ENCODE measurements at regions not wholly inside any gene's neighbourhood (a gene's known extent, or its start where the extent isn't known, plus 50 kb on each side); places are given as distances from the start of the nearest gene placed in this dataset.

DNA sequence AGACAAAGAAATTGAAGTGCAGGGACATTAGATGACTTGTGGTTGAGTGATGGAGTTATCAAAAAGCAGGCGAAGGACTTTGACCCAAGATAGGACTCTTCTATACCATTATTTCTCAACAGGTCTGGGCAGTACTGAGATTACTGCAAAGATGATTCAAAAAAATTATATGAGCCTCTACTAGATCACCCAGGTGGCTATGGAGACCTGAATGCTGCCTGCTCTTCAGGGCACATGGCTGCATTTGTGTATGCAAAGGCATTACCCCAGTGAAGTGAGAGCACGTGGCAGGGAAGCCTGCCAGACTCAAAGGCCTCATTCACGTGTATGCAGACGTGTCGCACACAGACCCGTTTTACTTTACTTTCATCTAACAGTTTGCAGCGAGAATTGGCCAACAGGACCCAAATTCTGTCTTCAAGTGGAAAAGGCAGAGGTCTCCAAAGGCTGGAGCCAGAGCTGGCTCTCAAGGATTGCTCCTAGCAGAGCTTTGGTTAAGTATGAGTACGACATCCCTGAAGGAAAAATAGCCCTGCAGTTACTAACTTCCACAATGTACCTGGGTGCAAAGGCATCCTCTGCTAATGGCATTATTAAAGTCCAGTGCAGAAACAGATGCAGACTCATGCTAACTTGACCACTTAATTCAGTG, 113.8 kb upstream of the ARMC2 start:
- no peak for DNase-seq

DNA sequence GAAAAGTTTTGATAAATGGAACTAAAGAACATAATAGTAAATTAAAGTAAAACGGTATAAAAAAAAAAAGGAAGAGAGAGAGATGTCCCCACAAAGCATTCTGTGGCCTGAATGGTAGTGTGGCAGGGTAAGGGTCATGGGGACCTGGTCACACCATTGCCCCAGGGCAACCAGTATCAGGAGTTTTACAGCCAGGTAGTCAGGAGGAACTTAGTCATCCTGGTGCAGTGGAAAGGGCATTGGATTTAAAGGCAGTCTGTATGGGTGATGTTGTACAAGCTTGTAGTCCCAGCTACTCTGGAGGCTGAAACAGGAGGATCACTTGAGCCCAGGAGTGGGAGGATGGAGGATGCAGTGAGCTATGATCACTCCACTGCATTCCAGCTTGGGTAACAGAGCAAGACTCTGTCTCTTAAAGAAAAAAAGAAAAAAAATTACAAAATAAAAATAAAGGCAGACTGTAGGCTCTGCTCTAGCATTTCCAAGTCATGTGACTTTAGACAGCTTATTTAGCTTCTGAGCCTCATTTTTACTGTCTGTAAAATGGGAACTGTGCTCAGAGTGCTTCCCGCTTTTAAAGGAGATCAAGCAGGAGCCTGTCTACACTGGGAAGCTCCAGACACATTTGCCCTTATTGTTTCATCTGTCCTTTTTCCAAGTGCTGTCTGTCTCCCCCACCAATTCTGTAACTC, 112.8 kb upstream of the ARMC2 start:
- DNase-seq: no peak

DNA sequence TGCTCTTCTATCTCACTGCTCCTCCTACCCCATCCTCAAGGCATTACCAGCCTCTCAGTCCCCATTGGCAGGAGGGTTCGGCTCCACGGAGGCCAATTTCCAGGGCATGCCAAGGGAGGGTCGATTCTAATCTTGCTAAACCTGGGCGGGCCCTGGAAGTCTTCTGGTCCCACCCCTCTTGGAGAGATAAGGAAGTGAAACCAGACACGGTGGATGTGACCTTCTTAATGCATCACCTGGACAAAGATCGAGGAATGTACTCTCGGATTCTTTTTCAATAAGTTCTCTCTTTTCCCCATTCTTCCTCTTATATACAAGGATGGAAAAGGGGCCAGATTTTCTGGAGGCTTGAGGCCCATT, 112.2 kb upstream of the ARMC2 start:
- DNase-seq: no peak

DNA sequence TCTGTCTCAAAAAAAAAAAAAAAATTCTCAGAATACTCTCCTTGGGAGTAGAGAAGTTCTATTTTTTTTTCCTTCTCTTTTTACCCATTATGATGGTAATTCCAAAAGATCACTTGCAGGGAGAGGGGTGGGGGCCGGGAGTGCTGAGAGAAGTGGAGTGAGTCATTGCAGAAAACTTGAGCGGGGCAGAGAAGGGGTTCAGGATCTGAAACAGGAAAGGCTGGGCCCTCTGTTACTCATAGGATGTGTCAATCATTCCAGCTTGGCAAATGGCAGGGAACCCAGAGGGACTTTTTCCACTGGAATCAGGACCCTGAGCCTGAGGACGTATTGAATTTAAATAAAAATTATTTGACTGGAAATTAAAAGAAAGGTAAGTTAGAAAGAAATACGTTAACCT, 111.4 kb upstream of the ARMC2 start:
- DNase-seq: no peak

DNA sequence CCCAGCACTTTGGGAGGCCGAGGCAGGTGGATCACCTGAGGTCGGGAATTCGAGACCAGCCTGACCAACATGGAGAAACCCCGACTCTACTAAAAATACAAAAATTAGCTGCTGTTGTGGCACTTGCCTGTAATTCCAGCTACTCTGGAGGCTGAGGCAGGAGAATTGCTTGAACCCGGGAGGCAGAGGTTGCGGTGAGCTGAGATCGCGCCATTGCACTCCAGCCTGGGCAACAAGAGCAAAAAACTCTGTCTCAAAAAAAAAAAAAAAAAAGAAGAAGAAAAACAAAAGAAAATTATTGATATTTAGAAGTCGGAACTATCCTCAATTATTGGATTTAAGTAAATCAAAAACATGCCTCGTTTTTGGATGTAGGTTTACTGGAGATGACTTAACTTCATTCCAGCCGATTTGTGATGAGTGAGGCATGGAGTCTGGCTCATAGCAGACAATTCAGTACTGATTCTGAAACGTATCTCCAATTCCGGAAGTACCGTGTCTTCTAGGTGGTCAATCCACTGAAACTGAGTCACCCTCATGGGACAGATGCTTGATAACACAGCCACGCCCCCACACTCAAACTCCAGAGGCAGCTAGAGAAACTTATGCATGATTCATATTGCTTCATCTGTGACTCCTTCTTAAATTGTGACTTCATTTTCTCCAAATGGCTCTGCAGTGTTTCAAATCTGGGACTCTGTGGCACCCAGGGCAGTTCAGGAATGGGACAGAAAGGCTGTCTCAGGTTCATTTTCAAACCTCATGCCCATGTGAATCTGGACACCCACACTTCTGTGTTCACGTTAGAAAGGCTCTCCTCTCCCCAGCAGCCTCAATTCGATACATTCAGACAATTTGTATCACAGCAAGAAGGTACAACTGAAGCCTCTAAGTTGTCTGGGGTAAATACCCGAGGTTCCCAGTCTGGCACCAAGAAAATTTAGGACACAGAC, 110.4 kb upstream of the ARMC2 start:
- DNase-seq: no peak

DNA sequence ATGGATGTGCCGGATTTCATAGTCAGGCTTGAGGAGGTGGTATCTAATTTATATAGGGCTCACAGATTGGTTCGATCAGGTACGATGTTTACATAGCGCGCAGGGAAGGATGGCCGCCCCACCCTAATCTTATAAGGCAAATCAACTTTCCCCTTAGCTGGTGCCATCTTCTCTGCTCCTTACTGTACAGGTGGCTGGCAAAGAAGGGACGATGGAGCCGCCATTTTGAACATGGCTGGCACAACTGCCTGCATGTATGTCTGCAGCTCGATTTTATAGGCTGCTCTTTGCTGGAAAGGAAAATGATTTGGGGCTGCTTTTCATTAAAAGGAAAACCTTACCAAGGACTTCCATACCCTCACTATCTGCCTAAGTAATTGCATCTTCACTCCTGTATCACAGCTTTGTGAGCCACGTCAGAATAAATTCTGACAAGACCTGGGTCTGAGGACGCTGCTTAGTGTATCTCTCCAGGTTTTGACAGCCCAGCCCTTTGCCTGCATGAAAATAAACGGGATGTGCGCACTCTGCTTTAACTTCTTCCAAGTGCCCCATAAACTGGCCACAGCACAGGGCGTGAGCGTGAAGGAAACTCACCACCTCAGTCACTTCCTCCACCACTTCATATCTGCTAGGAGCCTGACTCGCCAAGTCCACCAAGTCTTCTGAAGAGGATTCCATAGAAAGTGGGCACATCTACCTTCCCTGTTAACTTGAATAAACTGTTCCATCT, 109.4 kb upstream of the ARMC2 start:
- no peak for DNase-seq

DNA sequence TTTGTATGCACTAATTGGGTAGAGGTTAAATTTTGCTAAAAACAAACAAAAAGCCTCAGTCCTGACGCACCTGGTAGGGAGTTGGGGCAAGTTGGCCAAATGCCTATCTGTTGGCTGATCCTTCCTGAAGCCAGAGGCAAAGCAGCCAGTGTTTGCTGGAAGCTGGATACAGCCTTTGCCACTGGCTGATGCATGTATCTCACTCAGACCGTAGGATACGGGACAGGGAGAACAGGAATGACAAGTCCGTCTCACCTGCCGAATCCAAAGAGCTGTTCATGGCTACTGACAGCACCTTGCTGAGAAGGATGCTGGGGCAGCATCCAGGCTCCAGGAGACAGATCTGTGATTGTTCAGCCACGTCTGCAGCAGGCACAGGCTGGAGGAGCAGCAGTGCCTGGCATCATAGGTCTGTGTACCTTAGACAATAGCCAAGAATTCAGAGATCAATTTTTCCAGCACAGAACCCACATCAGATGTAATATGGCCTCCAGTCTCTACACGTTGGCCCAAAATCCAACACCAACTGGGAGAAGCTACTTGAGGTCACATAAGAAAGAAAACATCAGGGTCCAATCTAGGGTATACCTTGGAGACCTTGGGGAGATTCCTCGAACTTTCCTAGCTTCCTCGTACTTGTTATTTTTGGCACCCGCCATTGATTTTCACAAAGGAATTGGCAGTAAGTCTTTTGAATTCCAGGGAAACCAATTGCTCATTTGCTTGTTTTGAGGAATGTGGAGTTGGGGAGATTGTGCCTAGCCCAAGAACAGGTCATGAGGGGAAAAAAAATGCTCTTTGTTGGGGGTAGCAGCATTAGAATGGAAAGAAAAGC, 108.5 kb upstream of the ARMC2 start:
- no peak for DNase-seq

DNA sequence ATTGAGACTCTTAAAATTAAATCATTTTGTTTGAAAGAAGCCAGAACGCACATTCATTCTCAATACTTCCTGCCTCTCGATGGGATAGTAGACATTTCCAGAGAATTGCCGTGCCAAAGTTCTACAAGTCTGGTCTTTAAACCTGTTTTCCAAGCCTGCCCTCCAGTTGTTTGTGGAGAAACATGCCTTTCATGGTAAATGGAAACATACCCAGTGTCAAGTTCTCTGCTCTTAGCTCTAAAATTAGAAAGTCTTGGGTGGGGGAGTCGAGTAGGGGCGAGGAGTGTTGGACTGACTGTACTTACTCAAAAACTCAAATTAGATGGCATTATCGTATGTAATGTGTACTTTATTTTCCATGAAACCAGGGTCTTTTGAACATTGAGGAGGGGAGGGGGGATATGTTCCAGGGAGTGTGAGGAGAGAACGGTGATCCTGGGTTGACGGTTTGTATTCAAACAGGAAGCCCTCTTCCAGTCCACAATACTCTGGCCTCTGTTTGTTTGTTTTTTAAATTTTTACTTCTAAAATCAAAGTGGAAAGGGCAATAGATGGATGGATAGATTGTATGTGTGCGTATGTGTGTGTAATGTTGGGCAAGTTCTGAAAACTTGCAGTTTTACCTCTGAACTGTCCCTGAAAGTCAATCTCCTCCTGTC, 106.8 kb upstream of the ARMC2 start:
- no peak for DNase-seq

DNA sequence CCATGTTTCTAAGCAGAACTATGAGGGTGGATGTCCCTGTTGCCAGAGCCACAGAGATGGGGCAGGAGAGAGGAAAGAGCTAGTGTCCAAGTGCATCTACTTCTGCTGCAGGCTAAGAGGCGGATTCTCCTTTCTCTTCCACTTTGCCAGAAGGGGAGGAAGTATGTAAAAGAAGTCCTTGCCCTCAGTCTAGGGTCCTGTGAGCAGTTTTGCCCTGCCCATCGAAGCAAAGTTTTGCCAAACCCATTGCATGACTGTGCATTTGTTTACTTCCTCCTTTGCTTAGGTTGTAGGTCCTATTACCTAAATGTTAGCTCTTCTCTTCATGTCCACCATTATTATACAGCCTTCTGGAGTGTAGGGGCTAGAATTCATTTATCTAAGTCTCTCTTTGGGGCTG, 106.2 kb upstream of the ARMC2 start:
- DNase-seq: no peak

DNA sequence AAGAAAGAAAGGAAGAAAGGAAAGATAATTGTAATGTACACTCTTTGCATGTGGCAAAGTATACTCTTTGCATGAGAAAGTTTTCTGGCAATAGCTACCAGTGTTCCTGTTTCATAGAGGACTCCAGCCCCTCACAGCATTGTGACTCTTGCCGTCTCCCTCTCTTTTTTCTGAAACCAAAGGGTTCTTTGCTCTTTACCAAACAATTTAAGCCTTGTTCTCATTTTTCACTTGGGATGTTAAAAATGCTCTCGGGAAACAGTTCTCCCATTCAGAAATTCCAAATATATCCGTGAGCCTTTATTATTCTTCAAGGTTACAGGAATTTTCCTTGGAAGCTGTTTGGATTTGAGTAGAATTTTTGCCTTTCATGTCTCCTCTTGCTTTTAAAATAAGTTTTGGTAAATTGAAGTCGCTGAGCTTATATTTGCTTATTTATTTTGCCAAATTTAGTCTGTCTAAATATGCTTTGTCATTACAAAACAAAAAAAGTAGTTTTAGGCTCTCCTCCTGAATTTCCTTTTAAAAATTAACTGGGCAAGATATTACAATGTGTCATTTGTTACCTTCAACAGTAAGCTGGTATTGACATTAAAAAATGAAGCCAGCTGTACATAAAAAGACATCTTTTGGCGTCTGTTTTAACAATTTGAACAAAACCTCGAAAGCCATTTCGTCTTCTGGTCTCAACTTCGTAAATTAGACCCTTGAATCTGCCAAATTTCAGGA, 103.8 kb upstream of the ARMC2 start:
- DNase-seq: no peak

DNA sequence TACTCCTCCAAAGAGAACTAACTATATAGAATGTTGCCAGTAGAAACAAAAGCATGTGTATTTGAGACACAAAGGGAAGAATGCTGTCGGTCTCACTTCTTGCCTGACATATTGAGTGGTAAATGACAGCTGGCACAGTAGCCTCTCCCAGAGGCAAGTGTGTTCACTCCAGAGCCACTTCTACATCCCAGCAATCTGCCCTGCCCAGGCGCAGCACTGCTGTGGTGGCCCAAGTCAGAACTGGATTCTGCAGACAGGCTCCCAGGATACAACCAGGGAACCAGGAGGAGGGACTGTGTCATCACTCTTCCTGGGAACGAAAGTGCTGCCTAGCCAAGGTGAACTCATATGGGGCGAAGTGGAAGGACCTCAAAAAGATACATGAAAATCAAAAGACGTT, 103.2 kb upstream of the ARMC2 start:
- DNase-seq: no peak

DNA sequence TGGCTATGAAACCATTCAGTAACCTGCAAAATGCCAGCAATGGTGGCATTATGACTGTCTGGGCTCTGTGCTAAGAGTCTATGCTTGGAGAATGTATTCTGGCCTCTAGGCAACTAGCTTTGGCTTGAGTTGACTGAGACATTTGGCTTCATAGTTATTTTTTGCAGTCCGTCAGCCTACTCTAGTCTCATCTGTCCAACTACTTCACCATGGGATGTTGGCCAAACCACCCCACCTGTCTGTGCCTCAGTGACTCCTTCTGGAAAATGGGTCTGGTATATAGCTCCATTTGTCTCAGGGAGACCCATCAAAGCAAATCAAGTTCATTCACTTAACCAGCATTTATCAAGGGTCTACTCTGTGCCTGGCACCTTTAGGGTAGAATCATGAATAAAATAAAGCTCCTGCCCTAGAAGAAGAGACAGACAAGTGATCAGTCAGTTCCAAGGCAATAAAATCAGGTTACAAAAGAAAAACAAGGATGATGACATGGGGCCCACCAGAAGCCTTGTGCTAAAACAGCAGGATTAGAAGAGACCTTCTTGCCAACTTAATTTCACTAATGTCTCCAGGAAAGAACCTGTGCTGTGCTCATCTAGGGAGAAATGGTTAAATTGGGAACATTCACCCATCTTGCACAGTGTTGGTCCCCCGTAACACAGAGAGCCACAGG, 102.4 kb upstream of the ARMC2 start:
- no peak for DNase-seq

DNA sequence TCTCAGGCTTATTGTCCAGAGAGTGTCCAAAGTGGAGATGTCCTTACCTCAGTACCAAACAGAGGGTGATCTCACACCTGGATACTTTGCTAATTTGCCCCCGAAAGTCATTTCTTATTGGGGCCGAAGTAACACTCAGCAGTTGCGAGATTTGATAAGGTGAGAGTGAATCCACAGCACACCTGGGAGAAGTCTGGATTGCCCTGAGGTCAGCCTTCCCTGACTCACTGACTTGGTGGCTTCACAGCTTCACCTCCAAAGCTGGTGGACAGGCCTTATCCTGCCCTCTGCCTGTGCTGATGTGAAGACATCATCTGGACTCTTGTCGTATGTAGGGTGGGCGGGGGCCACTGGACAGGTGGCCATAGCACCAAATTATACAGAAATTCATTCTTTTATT, 101.9 kb upstream of the ARMC2 start:
- no peak for DNase-seq

DNA sequence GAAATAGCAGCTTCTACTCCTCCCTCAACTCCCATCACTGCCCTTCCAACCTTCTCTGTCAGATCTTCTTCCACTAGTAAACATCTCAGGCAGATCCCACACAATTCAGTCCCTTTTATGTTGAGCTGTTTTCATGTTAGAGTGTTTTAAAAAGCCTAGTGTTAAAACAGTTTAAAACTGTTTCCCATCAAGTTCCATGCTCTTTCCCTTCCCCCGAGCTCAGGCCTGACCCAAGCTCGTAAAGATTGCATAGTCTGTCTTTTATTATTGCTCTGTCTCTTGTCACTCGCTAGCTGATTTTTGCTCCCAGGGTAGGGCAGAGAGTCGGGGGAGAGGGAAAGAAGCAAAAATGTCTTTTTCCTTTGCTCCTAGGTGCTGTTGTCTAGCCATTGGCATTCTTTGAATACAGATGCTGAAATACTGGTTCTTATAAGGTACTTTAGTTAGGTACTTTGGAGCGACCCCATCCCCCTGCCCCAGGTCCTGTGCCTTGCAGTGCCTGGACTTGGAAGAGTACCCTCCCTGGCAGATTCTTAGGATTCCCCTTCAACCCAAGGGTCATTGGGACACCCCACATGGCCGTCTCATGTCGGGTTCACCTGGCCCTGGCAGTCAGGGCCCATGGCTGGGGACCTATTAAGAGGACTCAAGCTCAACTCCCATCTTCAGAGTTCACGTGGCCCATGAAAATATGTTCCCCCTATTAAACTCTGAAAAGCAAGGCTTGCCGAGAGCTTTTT, 101.2 kb upstream of the ARMC2 start:
- DNase-seq: no peak

DNA sequence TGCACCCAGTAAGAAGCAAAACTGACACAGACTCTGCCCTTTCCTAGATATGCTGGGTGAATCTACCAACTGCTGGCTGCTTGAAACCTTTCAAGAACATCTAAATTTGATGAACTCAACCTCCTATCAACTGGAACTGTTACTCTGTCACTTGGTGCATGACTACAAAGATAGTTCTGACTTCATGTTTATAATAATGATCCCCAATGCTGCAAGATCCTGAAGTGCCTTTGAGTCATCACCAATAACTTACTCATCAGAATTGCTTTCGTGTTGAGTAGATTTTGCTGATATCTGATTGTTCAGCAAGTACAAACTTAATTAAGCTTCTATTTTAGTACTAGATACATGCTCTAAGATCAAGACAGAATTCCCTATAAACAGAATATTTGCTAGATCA, 100.2 kb upstream of the ARMC2 start:
- no peak for DNase-seq

DNA sequence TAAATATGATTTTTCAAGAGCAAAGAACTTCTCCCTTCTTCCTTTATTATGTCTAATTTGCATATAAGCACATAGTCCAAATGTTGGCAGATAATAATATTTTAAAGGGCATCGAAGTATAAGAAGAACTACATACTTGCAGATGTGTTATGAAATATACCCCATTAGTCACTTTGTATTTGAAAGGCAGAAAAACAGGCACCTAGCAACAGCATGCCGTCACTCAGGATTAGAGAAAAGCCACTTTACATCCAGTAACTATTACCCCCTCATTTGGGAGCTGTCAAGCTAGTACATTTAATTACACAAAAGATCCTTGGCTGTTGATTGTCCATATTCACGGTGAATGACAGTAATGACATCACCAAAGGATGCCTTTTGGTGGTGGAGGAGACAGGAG, 99.3 kb upstream of the ARMC2 start:
- DNase-seq: no peak

DNA sequence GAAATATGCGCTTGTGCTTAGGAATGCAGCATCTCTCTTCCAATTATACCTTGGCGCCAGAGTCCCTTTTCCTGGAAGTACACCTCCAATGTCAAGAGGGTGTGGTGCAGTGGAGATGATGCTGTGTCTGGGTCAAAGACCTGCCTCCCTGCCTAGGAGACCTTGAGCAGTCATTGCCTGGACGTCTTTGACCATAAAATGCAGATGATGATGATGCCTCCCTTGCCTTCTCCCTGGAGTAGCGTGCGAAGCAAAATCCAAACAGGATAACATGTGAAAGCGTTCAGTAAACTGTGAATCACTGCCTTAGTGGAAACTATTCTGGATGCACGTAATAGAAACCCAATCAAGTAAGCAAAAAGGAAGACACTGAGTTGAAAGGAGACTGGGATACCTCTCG, 97.4 kb upstream of the ARMC2 start:
- DNase-seq: no peak

DNA sequence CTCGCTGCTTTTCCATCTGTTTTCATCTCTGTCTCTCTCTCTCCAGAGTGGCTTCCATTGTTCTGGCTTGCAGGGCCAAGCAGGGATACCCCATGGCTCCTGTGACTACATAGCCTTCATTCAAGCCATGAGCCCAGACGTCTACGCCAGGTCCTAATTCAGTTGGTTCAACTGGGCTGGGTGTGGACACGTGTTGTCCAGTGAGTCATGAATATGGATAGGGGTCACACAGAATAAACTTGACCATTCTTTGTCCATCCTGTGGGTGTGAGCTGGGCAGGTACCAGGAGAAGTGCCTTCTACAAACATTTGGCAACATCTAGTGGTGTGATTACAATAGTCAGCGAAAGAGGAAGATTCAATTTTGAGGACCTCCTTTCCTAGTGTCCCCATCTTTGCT, 96.9 kb upstream of the ARMC2 start:
- DNase-seq: no peak

DNA sequence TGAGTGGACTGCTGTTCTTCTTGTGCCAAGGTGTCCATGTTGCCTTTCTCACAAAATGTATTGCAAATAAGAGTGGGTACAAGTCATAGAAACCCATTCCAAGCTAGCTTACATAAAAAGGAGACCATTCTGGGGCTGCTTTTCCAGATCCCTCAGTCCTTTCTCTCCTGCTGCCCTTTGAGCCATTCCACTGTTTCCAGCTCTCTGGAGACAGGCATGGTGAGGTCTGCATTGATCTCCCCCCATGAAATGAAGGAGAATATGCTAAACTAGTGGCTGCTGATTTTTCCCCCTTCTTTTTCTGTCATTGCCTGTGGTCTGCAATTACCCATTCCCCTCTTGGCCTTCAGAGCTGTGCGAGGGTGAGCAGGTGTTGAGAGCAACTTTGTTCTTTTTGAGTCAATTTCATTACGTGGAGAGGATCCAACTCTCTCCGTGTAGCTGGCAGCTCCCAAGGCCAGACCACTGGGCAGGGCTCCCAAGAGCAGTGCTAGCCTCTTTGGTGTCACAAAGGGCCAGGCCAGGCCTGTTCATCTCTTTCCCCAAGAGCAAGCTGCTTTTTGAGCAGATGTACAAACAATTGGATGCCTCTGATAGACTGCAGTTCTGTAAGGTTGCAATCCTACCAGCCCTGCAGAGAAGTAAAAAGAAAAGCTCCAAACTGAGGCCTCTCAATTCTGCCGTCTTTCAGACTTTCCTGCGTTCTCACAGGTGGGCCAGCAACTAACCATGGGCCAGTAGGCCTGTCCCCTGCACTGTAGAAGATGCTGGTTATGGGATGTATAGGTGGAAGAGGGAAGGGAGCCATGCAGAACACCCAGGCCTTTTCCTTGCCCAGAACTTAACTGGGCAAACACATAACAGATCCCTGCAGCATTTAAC, 96.1 kb upstream of the ARMC2 start:
- no peak for DNase-seq
